HepG2 (cell line): ENCODE measurements at regions not wholly inside any gene's neighbourhood (a gene's known extent, or its start where the extent isn't known, plus 50 kb on each side); places are given as distances from the start of the nearest gene placed in this dataset.

ENCODE experiments used
- ATAC-seq: fragments of 200-7000 bp; cut with Tn5 transposase; 3 replicates; pipeline ENCODE4 v1.9.1; 2020; ENCODE audit warnings: mild to moderate bottlenecking, moderate library complexity
- BruUV-seq: library from RNA; stranded (reverse); fragments of 400-500 nt; replicated peaks from 2 replicates; lab custom pipeline; 2021; lab: Mats Ljungman, UMichigan
- CTCF ChIA-PET: fragments of 300-600 bp; formaldehyde crosslinking; extraction: SDS; loops from one replicate; lab custom pipeline; 2021; ENCODE audit warnings: low total read pairs, inconsistent platforms, low intra/inter-chr PET ratio; lab: Yijun Ruan, JAX
- POLR2A ChIA-PET: fragments of 350-600 bp; sonication (Branson Sonifier 250); formaldehyde crosslinking; loops from one replicate; lab custom pipeline; 2020; ENCODE audit warnings: antibody characterized with exemption, inconsistent platforms; lab: Yijun Ruan, JAX
- DNase-seq: peaks from one replicate; pipeline ENCODE4 v3.0.0-alpha.2; 2015; ENCODE audit warnings: low spot score
- FAIRE-seq: peaks from 3 replicates; lab custom pipeline; 2011; peaks lifted over from hg19 to GRCh38; lab: Jason Lieb, UNC
- H2AFZ ChIP-seq: one replicate; pipeline ENCODE4 v1.6.1; 2011; ENCODE audit warnings: low read length, inconsistent platforms
- H3K27ac ChIP-seq: fragments of 300-600 bp; 3 replicates; pipeline ENCODE4 v1.8.0; 2011; ENCODE audit warnings: mixed run types, mild to moderate bottlenecking, mixed read lengths, low read length, inconsistent platforms; ENCODE audit not compliant: insufficient read depth; ENCODE audit errors: extremely low read length
- H3K27me3 ChIP-seq, 2 experiments: fragments of 200-600 bp in 1 of 2; 2 replicates in 1 of 2; 3 replicates in 1 of 2; pipeline versions ENCODE4 v1.6.0 to v1.8.0; 2011; ENCODE audit warnings: low read length in 2 of 2, mild to moderate bottlenecking in 2 of 2, moderate library complexity in 2 of 2, inconsistent platforms in 1 of 2; ENCODE audit not compliant: insufficient read depth in 2 of 2, control insufficient read depth in 1 of 2
- H3K36me3 ChIP-seq, 2 experiments: fragments of 200-600 bp in 1 of 2; replicated peaks in 1 of 2; 2 replicates in 1 of 2; 3 replicates in 1 of 2; pipeline versions ENCODE4 v1.5.1 to v1.8.0; 2011; ENCODE audit warnings: low read length in 2 of 2, inconsistent platforms in 1 of 2; ENCODE audit not compliant: insufficient read depth in 2 of 2, control insufficient read depth in 1 of 2
- H3K4me1 ChIP-seq: 2 replicates; pipeline ENCODE4 v1.5.1; 2012; ENCODE audit warnings: low read length, inconsistent platforms; ENCODE audit not compliant: insufficient read depth
- H3K4me2 ChIP-seq: 2 replicates; pipeline ENCODE4 v1.6.0; 2011; ENCODE audit warnings: low read depth, low read length, inconsistent platforms
- H3K4me3 ChIP-seq, 3 experiments: fragments of 200-600 bp in 1 of 3; sonication (generic), shearing (Covaris generic) in 1 of 3; replicated peaks in 1 of 3; 2 replicates each; pipeline ENCODE4 v1.5.1; 2011 to 2016; ENCODE audit warnings: low read length in 3 of 3, inconsistent platforms in 2 of 3, low read depth in 2 of 3, mild to moderate bottlenecking in 2 of 3, control low read depth in 1 of 3, mixed read lengths in 1 of 3; ENCODE audit not compliant: insufficient read depth in 1 of 3
- H3K79me2 ChIP-seq: one replicate; pipeline ENCODE4 v1.6.1; 2011; ENCODE audit warnings: low read length, inconsistent platforms; ENCODE audit not compliant: insufficient read depth
- H3K9ac ChIP-seq: 2 replicates; pipeline ENCODE4 v1.6.0; 2011; ENCODE audit warnings: mild to moderate bottlenecking, low read depth, low read length, inconsistent platforms; ENCODE audit not compliant: insufficient read depth
- H3K9me3 ChIP-seq: 2 replicates; pipeline ENCODE4 v1.5.1; 2012; ENCODE audit warnings: mild to moderate bottlenecking, low read length
- H4K20me1 ChIP-seq: 2 replicates; pipeline ENCODE4 v1.6.0; 2011; ENCODE audit warnings: inconsistent platforms, mild to moderate bottlenecking, low read length, moderate library complexity; ENCODE audit not compliant: insufficient read depth
- CERS6 ChIP-seq: sonication (generic); formaldehyde crosslinking; IDR thresholded peaks from 2 replicates; pipeline ENCODE4 v1.5.0; 2020; ENCODE audit warnings: missing genetic modification reagents
- FOXA1 ChIP-seq, 2 experiments: fragments of 450-650 bp in 1 of 2; sonication (generic) in 1 of 2; formaldehyde crosslinking in 1 of 2; IDR thresholded peaks; 2 replicates each; pipeline versions ENCODE4 v1.4.0 to v1.6.1; 2016 to 2020; ENCODE audit warnings: missing genetic modification reagents in 1 of 2
- LCORL ChIP-seq, 2 experiments: fragments of 450-650 bp in 1 of 2; sonication (generic) in 1 of 2; formaldehyde crosslinking in 1 of 2; IDR thresholded peaks; 2 replicates each; pipeline versions ENCODE4 v1.5.0 to v1.6.1; 2017 to 2020; ENCODE audit warnings: antibody characterized with exemption in 1 of 2, missing genetic modification reagents in 1 of 2
- MEF2D ChIP-seq: sonication (generic); formaldehyde crosslinking; IDR thresholded peaks from 2 replicates; pipeline ENCODE4 v1.5.1; 2020; ENCODE audit warnings: mild to moderate bottlenecking, missing genetic modification reagents
- SIN3B ChIP-seq: fragments of 150-350 bp; IDR thresholded peaks from 2 replicates; pipeline ENCODE4 v1.6.1; 2014; ENCODE audit warnings: low read length
- TCF12 ChIP-seq, 2 experiments: fragments of 450-650 bp in 1 of 2; sonication (generic) in 1 of 2; formaldehyde crosslinking in 1 of 2; IDR thresholded peaks; 2 replicates each; pipeline versions ENCODE4 v1.6.1 to v1.8.0; 2017 to 2022; ENCODE audit warnings: antibody characterized with exemption in 1 of 2, mild to moderate bottlenecking in 1 of 2, missing genetic modification reagents in 1 of 2, moderate library complexity in 1 of 2
- ZIK1 ChIP-seq: sonication (generic); formaldehyde crosslinking; IDR thresholded peaks from 2 replicates; pipeline ENCODE4 v1.5.0; 2020; ENCODE audit warnings: mild to moderate bottlenecking, low read depth, missing genetic modification reagents, borderline replicate concordance
- ZNF138 ChIP-seq: sonication (generic); formaldehyde crosslinking; IDR thresholded peaks from 2 replicates; pipeline ENCODE4 v1.5.0; 2020; ENCODE audit warnings: mild to moderate bottlenecking, low read depth, missing genetic modification reagents
- ZNF629 ChIP-seq: sonication (generic); formaldehyde crosslinking; conservative IDR thresholded peaks from 2 replicates; pipeline ENCODE4 v1.5.0; 2020; ENCODE audit warnings: missing genetic modification reagents
- WGBS: methylation state at CpG from one replicate; pipeline ENCODE4 v1.1.6; 2017; ENCODE audit warnings: low lambda C conversion rate; 5-methylcytosine and 5-hydroxymethylcytosine counted together
- in situ Hi-C: cut with HindIII; loops from 2 replicates; pipeline ENCODE4 v1.10.0; 2017; ENCODE audit warnings: low pct_unique_long_range_greater_than_20kb; ENCODE audit not compliant: extremely low pct_ligation_motif_present
- intact Hi-C: fragments of 100-400 bp; cut with micrococcal nuclease; formaldehyde crosslinking; loops from one replicate; pipeline ENCODE4 v1.10.0; 2022; ENCODE audit not compliant: unreplicated experiment
- TF ChIP-seq, protein P1 (sequence below): sonication (generic); formaldehyde crosslinking; IDR thresholded peaks from 2 replicates; pipeline ENCODE4 v1.4.0; 2020; ENCODE audit warnings: missing genetic modification reagents

GRCh38 chr3:187590861-187591576, 79.2 kb downstream of the SST start:
- Histone ChIP-seq H3K4me2 (no peak overlapping the region), H3K79me2 (no peaks in the 10 kb centered on the region), H4K20me1 (no peaks in the 10 kb centered on the region), H2AFZ (no peak overlapping the region), H3K4me3 (no peak overlapping the region), H3K9me3 (no peaks in the 10 kb centered on the region), H3K9ac (no peak overlapping the region), H3K27me3 (no peaks in the 10 kb centered on the region), H3K4me1 (no peaks in the 10 kb centered on the region), H3K27ac (no peak overlapping the region), H3K36me3 (no peaks in the 10 kb centered on the region)
- intact Hi-C loops (no loop called here), in situ Hi-C loops (no loop called here)
- TF ChIP-seq MEF2D (CRISPR knock-in tag) (no peak), ZNF138 (no peak), FOXA1 (IDR thresholded peaks at IDR 0.05) (no peak), FOXA1 (CRISPR knock-in tag; IDR thresholded peaks at IDR 0.05) (no peak), ZIK1 (CRISPR knock-in tag) (no peak), SIN3B (no peak), TCF12 (IDR thresholded peaks at IDR 0.05) (no peak), TCF12 (CRISPR knock-in tag; IDR thresholded peaks at IDR 0.05) (no peak), CERS6 (CRISPR knock-in tag) (no peak), LCORL (IDR thresholded peaks at IDR 0.05) (no peak), LCORL (CRISPR knock-in tag; IDR thresholded peaks at IDR 0.05) (no peak), ZNF629 (CRISPR knock-in tag) (no peak)
- TF ChIP-seq, protein P1, sequence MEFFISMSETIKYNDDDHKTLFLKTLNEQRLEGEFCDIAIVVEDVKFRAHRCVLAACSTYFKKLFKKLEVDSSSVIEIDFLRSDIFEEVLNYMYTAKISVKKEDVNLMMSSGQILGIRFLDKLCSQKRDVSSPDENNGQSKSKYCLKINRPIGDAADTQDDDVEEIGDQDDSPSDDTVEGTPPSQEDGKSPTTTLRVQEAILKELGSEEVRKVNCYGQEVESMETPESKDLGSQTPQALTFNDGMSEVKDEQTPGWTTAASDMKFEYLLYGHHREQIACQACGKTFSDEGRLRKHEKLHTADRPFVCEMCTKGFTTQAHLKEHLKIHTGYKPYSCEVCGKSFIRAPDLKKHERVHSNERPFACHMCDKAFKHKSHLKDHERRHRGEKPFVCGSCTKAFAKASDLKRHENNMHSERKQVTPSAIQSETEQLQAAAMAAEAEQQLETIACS (CRISPR knock-in tag): no peak
- POLR2A ChIA-PET: no interaction called here
- FAIRE-seq (no peak), ATAC-seq (no peak), DNase-seq (no peak)
- BruUV-seq: no TSS peak
- CTCF ChIA-PET: no interaction called here
- 19% methylated on average over 10 of the region's 10 CpGs for WGBS
